ENCODE measurements at regions not wholly inside any gene's neighbourhood (a gene's known extent, or its start where the extent isn't known, plus 50 kb on each side); places are given as distances from the start of the nearest gene placed in this dataset.

DNA sequence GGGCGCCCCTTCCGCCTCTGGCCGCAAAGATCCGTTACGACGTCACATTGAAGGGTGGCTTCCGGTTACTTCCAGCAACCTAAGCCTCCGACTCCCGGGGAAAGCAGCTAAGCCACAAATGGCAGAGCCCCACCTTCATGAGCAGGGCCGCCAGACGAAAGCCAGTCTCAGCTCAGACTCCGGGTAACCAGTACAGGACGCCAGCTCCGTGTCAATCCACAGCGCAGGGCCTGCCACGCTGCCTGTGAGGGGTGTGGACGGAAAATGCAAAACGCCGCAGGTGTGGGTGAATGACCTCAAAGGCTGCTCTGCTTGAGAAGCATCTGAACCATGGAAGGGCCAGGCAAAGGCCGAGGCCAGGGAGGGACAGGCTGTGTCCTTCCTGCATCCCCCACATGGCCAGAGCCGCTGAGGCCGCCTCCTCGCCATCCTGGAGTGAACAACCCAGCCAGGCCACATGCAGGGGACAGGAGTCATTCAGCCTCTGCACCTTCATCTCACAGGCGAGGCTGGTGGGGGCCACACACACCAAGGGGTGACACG lies 53.5 kb upstream of the PPP2R2D start:
- in situ Hi-C loops (cut with HindIII; ENCODE audit: extremely low pct_ligation_motif_present, low pct_unique_long_range_greater_than_20kb) (no loop called here), intact Hi-C loops (cut with micrococcal nuclease; ENCODE audit: unreplicated experiment) (no loop called here)
- no peak overlapping the region for H3K9ac ChIP-seq (ENCODE audit: insufficient read depth, low read depth, low read length)
- H3K4me1 ChIP-seq (ENCODE audit: insufficient read depth, low read length), result no peaks in the 10 kb centered on the region
- no peak overlapping the region for H3K27ac ChIP-seq (ENCODE audit: extremely low read length, insufficient read depth, low read length)
- peaks cover 6 to 71% of the 10 kb centered on the region in 2 experiments; a peak in 4 of 5 replicates for H3K27me3 ChIP-seq (ENCODE audit: control insufficient read depth in 1 of 2, insufficient read depth in 2 of 2, low read length in 2 of 2)
- BruUV-seq (replicated peaks), result no TSS peak
- no peak for DNase-seq (ENCODE audit: low spot score)
- POLR2A ChIA-PET, result no interaction called here
- no peak overlapping the region for H2AFZ ChIP-seq (ENCODE audit: low read length)
- H4K20me1 ChIP-seq (ENCODE audit: insufficient read depth, low read length), result no peaks in the 10 kb centered on the region
- TF ChIP-seq NFIC (IDR thresholded peaks at IDR 0.05; ENCODE audit: low read length) (no peak), TRIM24 (CRISPR knock-in tag; IDR thresholded peaks at IDR 0.05) (no peak), ZNF225 (CRISPR knock-in tag; IDR thresholded peaks at IDR 0.05) (no peak), TERF1 (CRISPR knock-in tag; IDR thresholded peaks at IDR 0.05) (no peak), ZNF605 (CRISPR knock-in tag; IDR thresholded peaks at IDR 0.05) (no peak)
- TF ChIP-seq, protein P1, sequence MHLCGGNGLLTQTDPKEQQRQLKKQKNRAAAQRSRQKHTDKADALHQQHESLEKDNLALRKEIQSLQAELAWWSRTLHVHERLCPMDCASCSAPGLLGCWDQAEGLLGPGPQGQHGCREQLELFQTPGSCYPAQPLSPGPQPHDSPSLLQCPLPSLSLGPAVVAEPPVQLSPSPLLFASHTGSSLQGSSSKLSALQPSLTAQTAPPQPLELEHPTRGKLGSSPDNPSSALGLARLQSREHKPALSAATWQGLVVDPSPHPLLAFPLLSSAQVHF (CRISPR knock-in tag; IDR thresholded peaks at IDR 0.05), result no peak
- TF ChIP-seq, protein P2, sequence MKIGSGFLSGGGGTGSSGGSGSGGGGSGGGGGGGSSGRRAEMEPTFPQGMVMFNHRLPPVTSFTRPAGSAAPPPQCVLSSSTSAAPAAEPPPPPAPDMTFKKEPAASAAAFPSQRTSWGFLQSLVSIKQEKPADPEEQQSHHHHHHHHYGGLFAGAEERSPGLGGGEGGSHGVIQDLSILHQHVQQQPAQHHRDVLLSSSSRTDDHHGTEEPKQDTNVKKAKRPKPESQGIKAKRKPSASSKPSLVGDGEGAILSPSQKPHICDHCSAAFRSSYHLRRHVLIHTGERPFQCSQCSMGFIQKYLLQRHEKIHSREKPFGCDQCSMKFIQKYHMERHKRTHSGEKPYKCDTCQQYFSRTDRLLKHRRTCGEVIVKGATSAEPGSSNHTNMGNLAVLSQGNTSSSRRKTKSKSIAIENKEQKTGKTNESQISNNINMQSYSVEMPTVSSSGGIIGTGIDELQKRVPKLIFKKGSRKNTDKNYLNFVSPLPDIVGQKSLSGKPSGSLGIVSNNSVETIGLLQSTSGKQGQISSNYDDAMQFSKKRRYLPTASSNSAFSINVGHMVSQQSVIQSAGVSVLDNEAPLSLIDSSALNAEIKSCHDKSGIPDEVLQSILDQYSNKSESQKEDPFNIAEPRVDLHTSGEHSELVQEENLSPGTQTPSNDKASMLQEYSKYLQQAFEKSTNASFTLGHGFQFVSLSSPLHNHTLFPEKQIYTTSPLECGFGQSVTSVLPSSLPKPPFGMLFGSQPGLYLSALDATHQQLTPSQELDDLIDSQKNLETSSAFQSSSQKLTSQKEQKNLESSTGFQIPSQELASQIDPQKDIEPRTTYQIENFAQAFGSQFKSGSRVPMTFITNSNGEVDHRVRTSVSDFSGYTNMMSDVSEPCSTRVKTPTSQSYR (CRISPR knock-in tag; IDR thresholded peaks at IDR 0.05; ENCODE audit: borderline replicate concordance), result no peak
- 64% methylated on average over 5 of the region's 25 CpGs for WGBS (ENCODE audit: low lambda C conversion rate)
- H3K4me2 ChIP-seq (ENCODE audit: low read depth, low read length), result no peak overlapping the region
- no peak for FAIRE-seq
- H3K36me3 ChIP-seq (replicated peaks in 1 of 2; ENCODE audit: control insufficient read depth in 1 of 2, insufficient read depth in 2 of 2, low read length in 2 of 2), result no peaks in the 10 kb centered on the region
- no peaks in the 10 kb centered on the region for H3K9me3 ChIP-seq (ENCODE audit: low read length)
- no peak for ATAC-seq
- no peaks in the 10 kb centered on the region for H3K79me2 ChIP-seq (ENCODE audit: insufficient read depth, low read length)
- CTCF ChIA-PET (ENCODE audit: low intra/inter-chr PET ratio, low total read pairs), result no interaction called here
- no peak overlapping the region for H3K4me3 ChIP-seq (replicated peaks in 1 of 3; ENCODE audit: insufficient read depth in 1 of 3, low read depth in 2 of 3, low read length in 3 of 3)
